ENCODE measurements at regions not wholly inside any gene's neighbourhood (a gene's known extent, or its start where the extent isn't known, plus 50 kb on each side); places are given as distances from the start of the nearest gene placed in this dataset.

- TF ChIP-seq CTCF (IDR thresholded peaks at IDR 0.05) (no peak), POLR2A (IDR thresholded peaks at IDR 0.05) (no peak)
Observed at GRCh38 chr16:54798267-54798666, 132.4 kb upstream of the IRX5 start.
